ENCODE measurements at regions not wholly inside any gene's neighbourhood (a gene's known extent, or its start where the extent isn't known, plus 50 kb on each side); places are given as distances from the start of the nearest gene placed in this dataset.

GRCh38 chrX:14295426-14295825 lies 233.9 kb upstream of the GLRA2 start:
- TF ChIP-seq ZMAT4 (CRISPR knock-in tag; IDR thresholded peaks at IDR 0.05), result no peak
- TF ChIP-seq TCF7 (CRISPR knock-in tag; IDR thresholded peaks at IDR 0.05; ENCODE audit: low read depth), result no peak
- TF ChIP-seq USF2 (CRISPR knock-in tag; IDR thresholded peaks at IDR 0.05), result no peak
- TF ChIP-seq FOXP4 (CRISPR knock-in tag; IDR thresholded peaks at IDR 0.05), result no peak
- TF ChIP-seq ZBTB21 (CRISPR knock-in tag; IDR thresholded peaks at IDR 0.05; ENCODE audit: borderline replicate concordance), result no peak
- TF ChIP-seq CREM (CRISPR knock-in tag; IDR thresholded peaks at IDR 0.05), result no peak
- no peak for TF ChIP-seq GRHL2 (CRISPR knock-in tag; IDR thresholded peaks at IDR 0.05; ENCODE audit: insufficient replicate concordance, severe bottlenecking)
- no peak for TF ChIP-seq STAT6 (CRISPR knock-in tag; conservative IDR thresholded peaks at IDR 0.05; ENCODE audit: low read depth)
- no peak for TF ChIP-seq CBFB (CRISPR knock-in tag; IDR thresholded peaks at IDR 0.05; ENCODE audit: low read depth)
- TF ChIP-seq PRRX2 (CRISPR knock-in tag; IDR thresholded peaks at IDR 0.05), result no peak
- TF ChIP-seq E2F4 (CRISPR knock-in tag; IDR thresholded peaks at IDR 0.05; ENCODE audit: borderline replicate concordance, low read depth), result no peak
- Mint-ChIP-seq H3K36me3 (no peaks in the 10 kb centered on the region), H3K4me3 (no peak overlapping the region), H3K9me3 (0 out of 2 replicates have a peak, but pooled peaks cover 6% of the 10 kb centered on the region), H3K4me1 (peaks cover 17% of the 10 kb centered on the region; the same call in 1 of the 2 replicates), H3K27ac (no peak overlapping the region), H3K27me3 (ENCODE audit: low read depth) (no peaks in the 10 kb centered on the region)
- ATAC-seq (no peak), DNase-seq (ENCODE audit: low spot score) (no peak)
- CTCF ChIA-PET, result no interaction called here
- POLR2A ChIA-PET, result no interaction called here

GRCh38 chrX:14291666-14292500 lies 237.5 kb upstream of the GLRA2 start:
- ChIA-PET POLR2A (no interaction called here), CTCF (interaction anchor here (1.9 kb wide), 1 partner anchor 237 kb away, joined by 4 read pairs; no protein-coding TSS in a partner anchor)
- ATAC-seq, result peak; percentile 66
- Mint-ChIP-seq H3K4me3 (no peak overlapping the region), H3K36me3 (no peaks in the 10 kb centered on the region), H3K27ac (no peak overlapping the region), H3K9me3 (0 out of 2 replicates have a peak, but pooled peaks cover 6% of the 10 kb centered on the region), H3K4me1 (peaks cover 19% of the 10 kb centered on the region; the same call in 1 of the 2 replicates), H3K27me3 (ENCODE audit: low read depth) (no peaks in the 10 kb centered on the region)
- DNase-seq (ENCODE audit: low spot score), result no peak
- TF ChIP-seq JUN (CRISPR knock-in tag; IDR thresholded peaks at IDR 0.05), result no peak

- ATAC-seq, result no peak
- Mint-ChIP-seq H3K36me3 (no peaks in the 10 kb centered on the region), H3K4me1 (peaks cover 19% of the 10 kb centered on the region; the same call in 1 of the 2 replicates), H3K27me3 (ENCODE audit: low read depth) (no peaks in the 10 kb centered on the region), H3K9me3 (0 out of 2 replicates have a peak, but pooled peaks cover 6% of the 10 kb centered on the region), H3K4me3 (no peak overlapping the region), H3K27ac (no peak overlapping the region)
- CTCF ChIA-PET, result no interaction called here
- POLR2A ChIA-PET, result no interaction called here
- no peak for DNase-seq (ENCODE audit: low spot score)
- TF ChIP-seq FOXP1 (CRISPR knock-in tag; IDR thresholded peaks at IDR 0.05; ENCODE audit: borderline replicate concordance), result no peak
- no peak for TF ChIP-seq MLX (CRISPR knock-in tag; IDR thresholded peaks at IDR 0.05)
- no peak for TF ChIP-seq HMGXB4 (CRISPR knock-in tag; IDR thresholded peaks at IDR 0.05)
- no peak for TF ChIP-seq ZNF138 (CRISPR knock-in tag; conservative IDR thresholded peaks at IDR 0.05)
- no peak for TF ChIP-seq SMAD3 (CRISPR knock-in tag; IDR thresholded peaks at IDR 0.05; ENCODE audit: borderline replicate concordance)
- no peak for TF ChIP-seq JUN (CRISPR knock-in tag; IDR thresholded peaks at IDR 0.05)
- TF ChIP-seq ZNF121 (CRISPR knock-in tag; IDR thresholded peaks at IDR 0.05), result no peak
- no peak for TF ChIP-seq ZBTB43 (CRISPR knock-in tag; IDR thresholded peaks at IDR 0.05)
Measured at GRCh38 chrX:14290335-14290734, 239.0 kb upstream of the GLRA2 start.
